ENCODE measurements at regions not wholly inside any gene's neighbourhood (a gene's known extent, or its start where the extent isn't known, plus 50 kb on each side); places are given as distances from the start of the nearest gene placed in this dataset.

- no peak overlapping the region for H3K4me3 Mint-ChIP-seq
- ChIA-PET POLR2A (no interaction called here), CTCF (no interaction called here)
- ATAC-seq (ENCODE audit: low read depth), result no peak
- TF ChIP-seq CTCF (IDR thresholded peaks at IDR 0.05), result no peak
- H3K9me3 Mint-ChIP-seq, result peaks cover 4% of the 10 kb centered on the region
- H3K27ac Mint-ChIP-seq, result no peak overlapping the region
- DNase-seq, result no peak
- H3K27me3 Mint-ChIP-seq, result no peaks in the 10 kb centered on the region
- peaks cover 9% of the 10 kb centered on the region for H3K4me1 Mint-ChIP-seq
- intact Hi-C loops (cut with micrococcal nuclease), result no loop called here
- H3K36me3 Mint-ChIP-seq (ENCODE audit: low read depth), result no peaks in the 10 kb centered on the region
These were observed 208.1 kb downstream of the SNX18 start for GRCh38 chr5:54725391-54726280.

- Mint-ChIP-seq H3K27ac (no peak overlapping the region), H3K4me3 (no peak overlapping the region), H3K36me3 (ENCODE audit: low read depth) (no peaks in the 10 kb centered on the region), H3K4me1 (peaks cover 16% of the 10 kb centered on the region), H3K9me3 (peaks cover 4% of the 10 kb centered on the region), H3K27me3 (no peaks in the 10 kb centered on the region)
- DNase-seq, result no peak
- POLR2A ChIA-PET, result no interaction called here
- TF ChIP-seq CTCF (IDR thresholded peaks at IDR 0.05), result no peak
- intact Hi-C loops (cut with micrococcal nuclease), result loop anchor here (2.0 kb wide), 1 partner anchor 14 kb away; no protein-coding TSS in a partner anchor
- ATAC-seq (ENCODE audit: low read depth), result no peak
- CTCF ChIA-PET, result no interaction called here
These were observed 205.4 kb downstream of the SNX18 start for GRCh38 chr5:54722846-54723433.

- H3K9me3 Mint-ChIP-seq, result peaks cover 4% of the 10 kb centered on the region
- no peak for DNase-seq
- ChIA-PET CTCF (no interaction called here), POLR2A (interaction anchor here (0.6 kb wide), 1 partner anchor 20 kb away, joined by 3 read pairs; no protein-coding TSS in a partner anchor)
- no peak overlapping the region for H3K27ac Mint-ChIP-seq
- no peak for ATAC-seq (ENCODE audit: low read depth)
- no peaks in the 10 kb centered on the region for H3K36me3 Mint-ChIP-seq (ENCODE audit: low read depth)
- no peak for TF ChIP-seq CTCF (IDR thresholded peaks at IDR 0.05)
- intact Hi-C loops (cut with micrococcal nuclease), result loop anchor here (2.0 kb wide), 1 partner anchor 13 kb away; no protein-coding TSS in a partner anchor
- no peak overlapping the region for H3K4me3 Mint-ChIP-seq
- no peaks in the 10 kb centered on the region for H3K27me3 Mint-ChIP-seq
- H3K4me1 Mint-ChIP-seq, result peaks cover 25% of the 10 kb centered on the region
These were observed 204.5 kb downstream of the SNX18 start for GRCh38 chr5:54721951-54722654.

GRCh38 chr5:54721116-54721515, 203.6 kb downstream of the SNX18 start:
- Mint-ChIP-seq H3K4me3 (no peak overlapping the region), H3K4me1 (peaks cover 30% of the 10 kb centered on the region), H3K27ac (no peak overlapping the region), H3K36me3 (ENCODE audit: low read depth) (no peaks in the 10 kb centered on the region), H3K27me3 (no peaks in the 10 kb centered on the region), H3K9me3 (peaks cover 4% of the 10 kb centered on the region)
- no peak for ATAC-seq (ENCODE audit: low read depth)
- DNase-seq, result no peak
- ChIA-PET CTCF (no interaction called here), POLR2A (no interaction called here)
- intact Hi-C loops (cut with micrococcal nuclease), result no loop called here
- no peak for TF ChIP-seq CTCF (IDR thresholded peaks at IDR 0.05)

GRCh38 chr5:54720341-54720740, 202.8 kb downstream of the SNX18 start:
- ATAC-seq (ENCODE audit: low read depth), result no peak
- intact Hi-C loops (cut with micrococcal nuclease), result no loop called here
- Mint-ChIP-seq H3K9me3 (peaks cover 4% of the 10 kb centered on the region), H3K36me3 (ENCODE audit: low read depth) (no peaks in the 10 kb centered on the region), H3K4me3 (no peak overlapping the region), H3K27me3 (no peaks in the 10 kb centered on the region), H3K4me1 (peaks cover 30% of the 10 kb centered on the region), H3K27ac (no peak overlapping the region)
- no peak for DNase-seq
- CTCF ChIA-PET, result no interaction called here
- TF ChIP-seq CTCF (IDR thresholded peaks at IDR 0.05), result no peak
- POLR2A ChIA-PET, result no interaction called here

Data from activated B cell treated with CpG ODN at 0.5 μM for 24 hours (primary cell).